ENCODE measurements at regions not wholly inside any gene's neighbourhood (a gene's known extent, or its start where the extent isn't known, plus 50 kb on each side); places are given as distances from the start of the nearest gene placed in this dataset.

DNA sequence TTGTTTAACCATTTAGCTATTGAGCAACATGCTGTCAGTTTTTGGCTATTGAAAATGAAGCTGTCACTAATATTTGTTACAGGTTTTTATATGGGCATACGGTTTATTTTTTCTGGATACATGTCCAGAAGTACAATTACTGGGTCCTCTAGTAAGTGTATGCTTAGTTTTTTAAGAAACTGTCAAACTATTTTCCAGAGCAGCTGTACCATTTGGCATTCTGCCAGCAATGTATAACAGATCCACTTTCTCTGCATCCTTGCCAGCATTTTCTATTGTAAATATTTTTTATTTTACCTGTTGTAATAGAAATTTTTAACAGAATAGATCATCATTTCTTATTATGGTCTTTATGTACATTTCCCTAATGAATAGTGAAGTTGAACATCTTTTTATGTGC lies 658.8 kb downstream of the EDEM1 start:
- FAIRE-seq = no peak
- TF ChIP-seq, protein P1, sequence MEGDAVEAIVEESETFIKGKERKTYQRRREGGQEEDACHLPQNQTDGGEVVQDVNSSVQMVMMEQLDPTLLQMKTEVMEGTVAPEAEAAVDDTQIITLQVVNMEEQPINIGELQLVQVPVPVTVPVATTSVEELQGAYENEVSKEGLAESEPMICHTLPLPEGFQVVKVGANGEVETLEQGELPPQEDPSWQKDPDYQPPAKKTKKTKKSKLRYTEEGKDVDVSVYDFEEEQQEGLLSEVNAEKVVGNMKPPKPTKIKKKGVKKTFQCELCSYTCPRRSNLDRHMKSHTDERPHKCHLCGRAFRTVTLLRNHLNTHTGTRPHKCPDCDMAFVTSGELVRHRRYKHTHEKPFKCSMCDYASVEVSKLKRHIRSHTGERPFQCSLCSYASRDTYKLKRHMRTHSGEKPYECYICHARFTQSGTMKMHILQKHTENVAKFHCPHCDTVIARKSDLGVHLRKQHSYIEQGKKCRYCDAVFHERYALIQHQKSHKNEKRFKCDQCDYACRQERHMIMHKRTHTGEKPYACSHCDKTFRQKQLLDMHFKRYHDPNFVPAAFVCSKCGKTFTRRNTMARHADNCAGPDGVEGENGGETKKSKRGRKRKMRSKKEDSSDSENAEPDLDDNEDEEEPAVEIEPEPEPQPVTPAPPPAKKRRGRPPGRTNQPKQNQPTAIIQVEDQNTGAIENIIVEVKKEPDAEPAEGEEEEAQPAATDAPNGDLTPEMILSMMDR (IDR thresholded peaks at IDR 0.05; ENCODE audit: extremely low read depth in 1 of 2, insufficient read depth in 1 of 2, low read depth in 1 of 2, low read length in 2 of 2) = no peak
- TF ChIP-seq GATA2 (IDR thresholded peaks at IDR 0.05; ENCODE audit: insufficient read depth, insufficient read length, low read depth, low read length) (no peak), EZH2 (IDR thresholded peaks at IDR 0.05; ENCODE audit: borderline replicate concordance, low read depth, low read length, severe bottlenecking) (no peak), POLR2A (IDR thresholded peaks at IDR 0.05; ENCODE audit: low read depth, low read length) (no peak), JUN (IDR thresholded peaks at IDR 0.05; ENCODE audit: borderline replicate concordance, insufficient read depth, insufficient read length, low read depth) (no peak), FOS (IDR thresholded peaks at IDR 0.05; ENCODE audit: borderline replicate concordance, insufficient read depth, low read length) (no peak), POLR2AphosphoS5 (IDR thresholded peaks at IDR 0.05; ENCODE audit: insufficient read depth, low read depth, low read length) (no peak), MYC (IDR thresholded peaks at IDR 0.05; ENCODE audit: low read depth, low read length) (no peak), MAX (IDR thresholded peaks at IDR 0.05; ENCODE audit: insufficient read depth, insufficient read length) (no peak)
- H3K9me1 ChIP-seq (replicated peaks; ENCODE audit: control insufficient read depth, extremely low read depth, insufficient read depth, low read length) = no peaks in the 10 kb centered on the region
- H3K9ac ChIP-seq (replicated peaks; ENCODE audit: extremely low read depth, insufficient read depth, low read length) = no peak overlapping the region
- no peaks in the 10 kb centered on the region for H3K79me2 ChIP-seq (ENCODE audit: control insufficient read depth, insufficient read depth, low read length)
- H3K27me3 ChIP-seq (ENCODE audit: control insufficient read depth in 2 of 2, insufficient read depth in 2 of 2, low read length in 2 of 2) = no peaks in the 10 kb centered on the region
- CTCF ChIA-PET = no interaction called here
- dilution Hi-C loops (cut with MboI; ENCODE audit: extremely low pct_ligation_motif_present, low sequenced_read_pairs) = no loop called here
- H3K4me2 ChIP-seq (ENCODE audit: insufficient read depth, low read length) = no peak overlapping the region
- H3K9me3 ChIP-seq (replicated peaks; ENCODE audit: control insufficient read depth, insufficient read depth, low read length) = peaks cover 9% of the 10 kb centered on the region
- POLR2A ChIA-PET = no interaction called here
- H3K4me3 ChIP-seq (replicated peaks in 1 of 3; ENCODE audit: insufficient read depth in 1 of 3, low read depth in 1 of 3, low read length in 3 of 3) = no peak overlapping the region
- no peaks in the 10 kb centered on the region for H4K20me1 ChIP-seq (replicated peaks; ENCODE audit: control insufficient read depth, extremely low read depth, insufficient read depth, low read length)
- H3K27ac ChIP-seq (ENCODE audit: insufficient read depth, low read depth, low read length) = no peak overlapping the region
- DNase-seq (ENCODE audit: low read depth, low spot score) = no peak
- H2AFZ ChIP-seq (ENCODE audit: low read depth, low read length) = no peak overlapping the region
- intact Hi-C loops (cut with micrococcal nuclease) = no loop called here
- no peaks in the 10 kb centered on the region for H3K4me1 ChIP-seq (ENCODE audit: control insufficient read depth, extremely low read depth, insufficient read depth, low read length)
- H3K36me3 ChIP-seq (ENCODE audit: control insufficient read depth in 2 of 2, extremely low read depth in 1 of 2, insufficient read depth in 2 of 2, low read length in 2 of 2) = no peaks in the 10 kb centered on the region
- no TSS peak for BruUV-seq (replicated peaks)

Measured in endothelial cell of umbilical vein (primary cell).